NCI-H2171 treated with DMSO at 0.1 percent for 48 hours (cell line): ENCODE measurements at regions not wholly inside any gene's neighbourhood (a gene's known extent, or its start where the extent isn't known, plus 50 kb on each side); places are given as distances from the start of the nearest gene placed in this dataset.

Source experiments
- DNase-seq: peaks from one replicate; lab custom pipeline; 2025; lab: John Stamatoyannopoulos, UW

DNA sequence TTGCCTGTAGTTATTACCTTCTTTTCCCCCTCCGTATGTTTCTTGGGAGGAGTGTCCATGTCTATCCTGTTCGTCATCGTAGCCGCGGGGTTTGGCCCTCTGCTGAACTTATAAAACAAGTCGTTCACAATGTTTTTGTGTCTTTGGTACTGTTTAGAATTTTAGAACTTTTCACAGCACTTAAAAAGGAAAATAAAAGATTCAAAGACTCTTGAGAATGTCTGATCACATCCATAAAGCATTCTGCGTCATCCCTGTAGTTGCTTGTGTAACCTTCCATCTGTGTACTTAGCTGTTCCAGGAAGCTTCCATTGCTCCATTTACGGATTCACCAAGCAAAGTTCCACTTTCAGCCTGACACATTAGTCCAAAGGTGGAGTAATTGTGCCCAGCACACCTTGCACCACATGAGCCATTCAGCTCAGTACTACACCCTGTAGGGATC, 677.1 kb upstream of the NR2F2 start:
- no peak for DNase-seq

DNA sequence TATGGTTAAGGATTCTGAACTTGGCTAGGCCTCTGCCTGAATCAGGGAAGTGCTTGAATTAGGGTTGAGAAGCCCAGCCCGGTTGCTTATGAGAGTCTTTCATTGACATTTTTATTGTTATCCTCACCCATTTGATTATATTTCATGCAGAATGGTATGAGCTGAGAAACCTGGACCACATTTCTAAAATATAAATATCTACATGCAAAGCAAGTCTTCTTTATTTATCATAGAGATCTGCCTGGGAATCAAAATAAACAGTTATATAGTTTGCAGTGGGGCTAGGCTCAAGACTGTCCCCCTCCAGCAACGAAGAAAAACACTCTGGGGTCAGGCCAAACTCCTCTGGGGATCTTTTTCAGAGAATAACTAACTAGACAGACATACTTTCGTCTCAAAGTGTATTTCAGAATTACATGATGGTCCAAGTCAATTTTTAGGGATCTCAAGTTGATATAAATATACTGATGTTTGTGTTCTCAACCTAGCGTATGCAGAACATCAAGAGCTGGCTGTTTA, 675.4 kb upstream of the NR2F2 start:
- no peak for DNase-seq

GRCh38 chr15:95656595-95656994, 673.9 kb upstream of the NR2F2 start:
- DNase-seq = no peak

DNA sequence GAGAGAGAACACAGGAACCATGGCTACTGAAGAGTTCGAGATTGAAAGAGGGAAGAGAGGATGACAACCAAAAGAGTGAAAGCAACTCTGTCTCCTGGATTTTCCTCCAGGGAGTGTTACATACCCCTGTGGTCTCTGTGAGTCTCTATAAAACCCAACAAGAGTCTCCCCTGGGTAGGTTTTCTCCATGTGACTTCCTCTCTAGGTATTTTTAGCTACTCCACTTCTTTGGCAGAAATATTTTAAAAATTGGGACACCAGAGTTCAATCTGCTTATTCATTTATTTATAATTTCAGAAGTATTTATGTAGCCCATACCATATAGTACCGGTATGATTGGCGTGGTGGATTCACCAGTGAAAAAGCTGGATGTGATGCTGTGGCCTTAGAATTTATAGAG, 671.7 kb upstream of the NR2F2 start:
- no peak for DNase-seq

DNA sequence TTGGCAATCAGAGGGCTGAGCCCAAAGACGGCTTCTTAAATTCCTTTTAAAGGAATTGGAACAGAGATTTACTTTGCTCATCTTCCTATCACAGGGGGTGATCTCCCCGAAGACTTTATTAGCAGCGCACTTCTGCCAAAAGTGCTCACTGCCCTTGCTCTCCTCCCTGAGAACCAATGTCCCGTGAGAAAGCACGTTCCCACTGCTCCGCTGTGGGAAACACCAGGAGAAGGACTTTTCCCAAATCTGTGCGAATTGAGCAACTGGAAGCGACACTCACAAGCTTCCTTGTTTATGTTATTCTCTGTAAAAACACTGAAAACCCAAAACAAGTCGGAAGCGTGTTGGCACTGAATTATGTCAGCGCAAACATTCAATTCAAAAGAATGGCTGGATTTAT, 670.8 kb upstream of the NR2F2 start:
- DNase-seq = no peak

- no peak for DNase-seq
Measured at GRCh38 chr15:95662638-95663037, 667.9 kb upstream of the NR2F2 start.

GRCh38 chr15:95663156-95664100, 667.1 kb upstream of the NR2F2 start:
- DNase-seq = no peak

DNA sequence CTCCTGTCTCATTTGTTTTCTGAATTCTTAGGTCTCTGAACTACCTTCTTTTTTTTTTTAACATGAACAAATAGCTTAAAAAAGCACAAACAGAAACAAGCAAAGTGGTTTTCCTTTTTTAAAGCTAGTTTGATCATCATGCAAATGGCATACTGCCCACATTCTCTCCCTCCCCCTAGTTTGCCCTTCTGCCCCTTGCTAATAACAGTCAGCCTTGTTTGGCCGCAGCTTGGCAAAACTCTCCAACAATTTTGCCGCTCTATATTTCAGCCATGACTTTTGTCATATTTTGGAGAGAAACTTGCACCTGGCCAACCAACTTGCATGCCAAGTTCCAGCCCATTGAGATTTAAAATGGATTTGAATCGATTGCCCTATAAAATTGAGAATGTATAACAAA, 666.0 kb upstream of the NR2F2 start:
- no peak for DNase-seq

DNA sequence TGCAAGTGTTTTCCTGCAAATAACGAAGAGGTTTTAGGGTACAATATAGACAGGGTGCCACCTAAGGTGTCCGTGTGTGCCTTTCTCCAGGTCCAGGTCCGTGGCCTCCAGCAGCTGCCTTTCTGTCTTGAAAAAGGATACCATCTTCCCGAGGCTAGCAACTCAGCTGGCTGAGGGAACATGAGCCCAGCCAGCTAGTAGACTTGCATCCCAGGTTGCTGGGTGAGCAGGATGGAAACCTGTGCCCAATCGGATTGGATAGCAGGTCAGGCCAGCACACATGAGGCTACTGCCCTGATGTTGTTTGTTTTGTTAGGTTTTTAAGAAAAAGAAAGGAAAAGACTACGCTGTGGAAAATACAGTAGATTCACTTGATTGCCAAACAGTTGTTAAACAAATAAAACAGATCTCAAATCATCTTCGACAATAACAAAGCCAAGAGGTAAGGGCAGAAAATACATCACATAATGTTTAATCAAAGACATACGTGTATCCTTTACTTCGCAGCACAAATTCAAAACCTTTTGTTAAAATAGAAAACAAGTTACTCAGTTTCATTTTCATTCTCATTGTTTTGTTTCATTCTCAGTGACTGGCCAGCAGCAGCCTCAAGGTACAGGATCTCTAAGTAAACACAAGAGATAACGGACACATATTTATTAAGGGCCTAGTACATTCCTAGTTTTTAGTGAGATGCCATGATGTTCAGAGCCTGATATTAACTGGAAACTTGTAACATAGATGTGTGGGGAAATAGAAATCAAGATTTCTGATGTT, 661.2 kb upstream of the NR2F2 start:
- DNase-seq = no peak

- no peak for DNase-seq
Measured at GRCh38 chr15:95674031-95674430, 656.5 kb upstream of the NR2F2 start.

DNA sequence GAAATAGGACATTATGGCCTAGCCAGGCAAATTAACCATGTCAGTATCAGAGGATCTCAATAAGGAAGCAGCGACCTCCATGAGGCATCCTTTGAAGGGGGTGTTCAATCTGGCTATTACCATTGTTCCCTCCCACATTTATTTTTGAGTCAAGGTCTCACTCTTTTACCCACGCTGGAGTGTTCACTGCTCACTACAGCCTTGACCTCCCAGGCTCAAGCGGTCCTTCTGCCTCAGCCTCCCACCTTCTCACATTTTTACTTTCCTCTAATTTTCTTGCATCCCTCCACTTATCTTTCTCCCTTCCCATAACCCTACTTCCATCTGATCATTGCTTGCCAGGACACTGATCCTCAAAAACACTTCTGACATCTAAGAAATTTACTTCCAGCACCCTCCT, 654.0 kb upstream of the NR2F2 start:
- no peak for DNase-seq

DNA sequence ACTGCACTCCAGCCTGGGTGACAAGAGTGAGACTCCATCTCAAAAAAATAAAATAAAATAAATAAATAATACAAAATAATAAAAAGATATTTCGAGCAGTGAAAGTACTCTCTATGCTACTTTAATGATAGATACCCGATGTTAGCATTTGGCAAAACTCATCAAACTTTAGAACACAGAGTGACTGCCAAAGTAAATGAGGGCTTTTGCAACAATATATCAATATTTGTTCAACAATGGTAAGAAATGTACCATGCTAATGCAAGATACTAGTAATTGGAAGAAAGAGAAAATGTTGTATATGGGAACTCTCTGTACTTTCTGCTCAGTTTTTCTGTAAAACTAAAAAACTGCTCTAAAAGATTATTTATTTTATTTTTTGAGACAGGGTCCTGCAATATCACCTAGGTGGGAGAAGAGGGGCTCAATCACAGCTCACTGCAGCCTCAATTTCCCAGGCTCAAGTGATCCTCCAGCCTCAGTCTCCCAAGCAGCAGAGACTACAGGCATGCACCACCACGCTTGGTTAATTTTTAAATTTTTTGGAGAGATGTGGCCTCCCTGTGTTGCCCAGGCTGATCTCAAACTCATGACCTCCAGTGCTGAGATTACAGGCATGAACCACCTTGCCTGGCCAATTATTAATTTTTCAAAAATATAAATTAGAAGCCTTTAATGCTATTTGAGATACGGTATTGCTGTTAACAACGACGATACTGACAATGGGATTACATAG, 650.5 kb upstream of the NR2F2 start:
- no peak for DNase-seq

DNA sequence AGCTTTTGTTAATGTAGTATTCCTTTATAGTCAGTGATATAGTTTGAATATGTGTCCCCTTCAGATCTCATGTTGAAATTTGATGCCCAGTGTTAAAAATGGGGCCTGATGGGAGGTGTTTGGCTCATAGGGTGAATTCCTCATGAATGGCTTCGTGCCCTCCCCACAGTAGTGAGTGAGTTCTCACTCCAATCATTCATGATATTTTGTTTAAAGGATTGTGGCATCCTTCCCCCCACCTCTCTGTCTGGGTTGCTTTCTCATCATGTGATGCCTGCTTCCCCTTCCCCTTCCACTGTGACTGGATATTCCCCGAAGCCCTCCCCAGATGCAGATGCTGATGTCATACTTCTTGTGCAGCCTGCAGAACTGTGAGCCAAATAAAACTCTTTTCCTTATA, 649.8 kb upstream of the NR2F2 start:
- no peak for DNase-seq

GRCh38 chr15:95681836-95682544, 648.5 kb upstream of the NR2F2 start:
- DNase-seq = no peak

DNA sequence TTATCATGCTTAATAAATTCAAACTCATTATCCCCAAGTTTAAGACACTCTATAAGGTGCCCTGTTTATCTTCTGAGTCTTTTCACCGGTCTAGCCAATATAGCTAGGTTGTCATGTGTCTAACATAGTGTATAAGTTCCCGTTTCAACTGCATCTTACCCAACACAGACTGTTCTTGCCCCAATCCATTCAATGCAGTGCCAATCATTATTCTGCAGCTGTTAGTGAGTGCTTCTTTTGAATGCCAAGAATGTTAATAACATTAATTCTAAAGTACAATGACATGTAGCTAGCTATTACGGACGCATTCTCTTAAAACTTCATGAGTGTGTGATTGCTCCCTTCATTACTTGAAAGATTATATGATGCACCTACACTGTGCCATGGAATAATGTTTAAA, 646.4 kb upstream of the NR2F2 start:
- no peak for DNase-seq

DNA sequence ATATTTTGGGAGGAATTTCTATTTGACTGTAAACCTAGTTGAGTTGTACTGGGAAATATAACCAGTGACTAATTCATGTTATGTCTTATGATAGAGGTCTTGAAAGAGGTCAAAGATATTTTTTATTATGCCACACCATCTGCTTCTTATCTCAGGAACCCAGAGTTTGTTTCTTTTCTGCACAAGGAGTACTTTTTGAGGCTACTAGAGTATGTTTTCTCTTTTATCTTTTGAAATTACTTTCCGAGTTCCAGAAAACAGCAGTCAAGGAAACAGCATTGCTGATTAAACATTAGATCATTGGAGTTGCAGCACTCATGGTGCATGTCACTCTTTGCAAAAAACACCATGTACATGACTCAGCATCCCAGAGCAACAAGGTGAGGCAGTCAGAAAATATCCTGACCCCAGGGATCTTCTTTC, 645.8 kb upstream of the NR2F2 start:
- no peak for DNase-seq

- no peak for DNase-seq
Measured at GRCh38 chr15:95687061-95687460, 643.4 kb upstream of the NR2F2 start.

GRCh38 chr15:95687686-95688085, 642.8 kb upstream of the NR2F2 start:
- DNase-seq = no peak

DNA sequence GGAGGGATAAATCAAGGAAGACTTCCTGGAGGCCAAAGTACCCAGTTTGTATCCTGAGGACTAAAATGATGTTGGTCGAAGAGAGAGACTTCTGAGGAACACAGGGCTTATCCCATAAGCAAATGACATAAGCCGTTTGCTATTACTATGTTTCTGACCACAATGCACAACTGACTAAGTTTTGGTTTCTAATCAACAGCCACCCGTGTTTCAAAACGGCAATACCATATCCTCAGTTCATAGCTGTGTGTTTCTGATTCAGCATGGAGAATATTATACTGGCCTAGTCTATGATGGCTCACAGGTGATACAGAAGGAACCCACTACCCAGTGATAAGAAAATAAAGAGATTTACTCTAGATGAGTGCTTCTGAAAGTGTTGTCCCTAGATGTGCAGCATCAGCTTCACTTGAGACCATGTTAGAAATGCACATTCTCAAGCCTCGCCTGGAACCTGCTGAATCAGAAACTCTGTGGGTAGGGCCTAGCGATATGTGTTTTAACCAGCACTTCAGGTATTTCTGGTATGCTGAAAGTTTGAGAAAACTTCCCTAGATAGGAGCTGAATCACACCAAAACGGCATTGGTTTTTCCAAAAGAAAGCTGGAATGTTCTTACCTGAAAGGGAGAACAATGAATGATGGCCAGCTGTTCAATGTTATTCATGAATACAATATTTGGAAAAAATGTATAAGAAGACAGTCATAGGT, 639.7 kb upstream of the NR2F2 start:
- DNase-seq = no peak

DNA sequence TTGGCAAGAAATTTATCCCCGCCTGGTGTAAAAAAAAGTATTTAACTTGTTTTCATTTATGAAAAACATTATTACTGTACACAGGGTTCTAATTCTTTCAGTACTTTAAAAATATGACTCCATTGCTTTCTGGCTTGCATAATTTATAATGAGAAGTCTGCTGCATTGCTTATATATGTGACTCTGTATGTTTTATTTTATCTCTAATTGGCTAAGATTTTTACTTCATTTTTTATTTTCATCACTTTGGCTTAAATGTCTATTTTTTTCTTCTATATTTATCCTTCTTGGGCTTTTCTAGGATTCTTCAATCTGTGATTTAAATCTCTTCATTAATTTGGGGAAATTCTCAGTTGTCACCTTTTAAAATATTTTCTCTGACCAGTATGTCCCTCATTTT, 636.6 kb upstream of the NR2F2 start:
- DNase-seq = no peak

DNA sequence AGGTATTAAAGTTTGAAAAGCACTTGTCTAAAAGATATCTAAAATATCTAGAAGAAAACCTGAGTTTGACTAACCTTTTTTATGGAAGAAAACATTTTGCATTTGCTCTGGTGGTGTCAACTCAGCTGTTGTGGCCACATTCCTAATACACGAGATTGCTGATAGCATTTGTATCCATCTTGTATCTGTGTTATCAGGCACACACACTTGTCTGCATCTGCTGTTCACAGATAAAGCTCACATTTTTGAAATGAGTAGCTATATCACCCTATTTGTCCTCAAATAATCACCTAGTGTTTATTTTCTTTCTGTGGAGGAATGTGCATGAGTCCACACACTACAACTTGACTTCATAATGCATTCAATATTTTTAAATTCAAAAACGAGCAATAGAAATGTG, 632.3 kb upstream of the NR2F2 start:
- DNase-seq = no peak
